Gastrocnemius medialis (tissue), 4 donors: ENCODE measurements at regions not wholly inside any gene's neighbourhood (a gene's known extent, or its start where the extent isn't known, plus 50 kb on each side); places are given as distances from the start of the nearest gene placed in this dataset.

Experiments
- CTCF ChIP-seq, 5 experiments: fragments of 450-650 bp in 3 of 5; fragments of 200-600 bp in 2 of 5; sonication (generic) in 2 of 5; IDR thresholded peaks in 4 of 5; conservative IDR thresholded peaks in 1 of 5; 1 replicate in 4 of 5; 2 replicates in 1 of 5; pipeline ENCODE4 v1.5.1; 2016 to 2019; ENCODE audit warnings: antibody characterized with exemption in 5 of 5, mild to moderate bottlenecking in 3 of 5, moderate library complexity in 3 of 5
- POLR2A ChIP-seq, 2 donors: fragments of 450-650 bp; IDR thresholded peaks; one replicate each; pipeline ENCODE4 v1.6.1; 2017; ENCODE audit warnings: antibody characterized with exemption in 2 of 2, mild to moderate bottlenecking in 2 of 2, moderate library complexity in 2 of 2

- TF ChIP-seq POLR2A (IDR thresholded peaks at IDR 0.05) = no peak
- no peak for TF ChIP-seq CTCF (IDR thresholded peaks at IDR 0.05 in 4 of 5, conservative IDR thresholded peaks at IDR 0.05 in 1 of 5)
These were observed 351.5 kb upstream of the CHD6 start for GRCh38 chr20:41969656-41970055.
